ENCODE measurements at regions not wholly inside any gene's neighbourhood (a gene's known extent, or its start where the extent isn't known, plus 50 kb on each side); places are given as distances from the start of the nearest gene placed in this dataset.

GRCh38 chr1:88404582-88404981 is 279.5 kb upstream of the PKN2 start:
- ChIA-PET POLR2A (no interaction called here), CTCF (no interaction called here)
- no peaks in the 10 kb centered on the region for H3K36me3 ChIP-seq (ENCODE audit: control insufficient read depth, insufficient read depth, low read length)
- TF ChIP-seq, protein P1, sequence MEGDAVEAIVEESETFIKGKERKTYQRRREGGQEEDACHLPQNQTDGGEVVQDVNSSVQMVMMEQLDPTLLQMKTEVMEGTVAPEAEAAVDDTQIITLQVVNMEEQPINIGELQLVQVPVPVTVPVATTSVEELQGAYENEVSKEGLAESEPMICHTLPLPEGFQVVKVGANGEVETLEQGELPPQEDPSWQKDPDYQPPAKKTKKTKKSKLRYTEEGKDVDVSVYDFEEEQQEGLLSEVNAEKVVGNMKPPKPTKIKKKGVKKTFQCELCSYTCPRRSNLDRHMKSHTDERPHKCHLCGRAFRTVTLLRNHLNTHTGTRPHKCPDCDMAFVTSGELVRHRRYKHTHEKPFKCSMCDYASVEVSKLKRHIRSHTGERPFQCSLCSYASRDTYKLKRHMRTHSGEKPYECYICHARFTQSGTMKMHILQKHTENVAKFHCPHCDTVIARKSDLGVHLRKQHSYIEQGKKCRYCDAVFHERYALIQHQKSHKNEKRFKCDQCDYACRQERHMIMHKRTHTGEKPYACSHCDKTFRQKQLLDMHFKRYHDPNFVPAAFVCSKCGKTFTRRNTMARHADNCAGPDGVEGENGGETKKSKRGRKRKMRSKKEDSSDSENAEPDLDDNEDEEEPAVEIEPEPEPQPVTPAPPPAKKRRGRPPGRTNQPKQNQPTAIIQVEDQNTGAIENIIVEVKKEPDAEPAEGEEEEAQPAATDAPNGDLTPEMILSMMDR (IDR thresholded peaks at IDR 0.05; ENCODE audit: insufficient read depth, low read depth, low read length): no peak
- no peak for DNase-seq (ENCODE audit: low read depth)
- no peaks in the 10 kb centered on the region for H3K27me3 ChIP-seq (ENCODE audit: control insufficient read depth, insufficient read depth, low read length)
- no peak overlapping the region for H3K4me3 ChIP-seq (ENCODE audit: low read depth, low read length)

- ChIA-PET CTCF (no interaction called here), POLR2A (no interaction called here)
- Histone ChIP-seq H3K27me3 (ENCODE audit: control insufficient read depth, insufficient read depth, low read length) (no peaks in the 10 kb centered on the region), H3K4me3 (ENCODE audit: low read depth, low read length) (no peak overlapping the region), H3K36me3 (ENCODE audit: control insufficient read depth, insufficient read depth, low read length) (no peaks in the 10 kb centered on the region)
- no peak for DNase-seq (ENCODE audit: low read depth)
- TF ChIP-seq, protein P1 (IDR thresholded peaks at IDR 0.05; ENCODE audit: insufficient read depth, low read depth, low read length): no peak
Observed at GRCh38 chr1:88407248-88407647, 276.8 kb upstream of the PKN2 start.

- ChIA-PET POLR2A (no interaction called here), CTCF (interaction anchor here (0.6 kb wide), 1 partner anchor 9 kb away, joined by 3 read pairs; no protein-coding TSS in a partner anchor)
- TF ChIP-seq, protein P1 (IDR thresholded peaks at IDR 0.05; ENCODE audit: insufficient read depth, low read depth, low read length): no peak
- H3K27me3 ChIP-seq (ENCODE audit: control insufficient read depth, insufficient read depth, low read length): no peaks in the 10 kb centered on the region
- H3K4me3 ChIP-seq (ENCODE audit: low read depth, low read length): no peak overlapping the region
- DNase-seq (ENCODE audit: low read depth): no peak
- no peaks in the 10 kb centered on the region for H3K36me3 ChIP-seq (ENCODE audit: control insufficient read depth, insufficient read depth, low read length)
Observed at GRCh38 chr1:88421997-88422396, 262.1 kb upstream of the PKN2 start.

DNA sequence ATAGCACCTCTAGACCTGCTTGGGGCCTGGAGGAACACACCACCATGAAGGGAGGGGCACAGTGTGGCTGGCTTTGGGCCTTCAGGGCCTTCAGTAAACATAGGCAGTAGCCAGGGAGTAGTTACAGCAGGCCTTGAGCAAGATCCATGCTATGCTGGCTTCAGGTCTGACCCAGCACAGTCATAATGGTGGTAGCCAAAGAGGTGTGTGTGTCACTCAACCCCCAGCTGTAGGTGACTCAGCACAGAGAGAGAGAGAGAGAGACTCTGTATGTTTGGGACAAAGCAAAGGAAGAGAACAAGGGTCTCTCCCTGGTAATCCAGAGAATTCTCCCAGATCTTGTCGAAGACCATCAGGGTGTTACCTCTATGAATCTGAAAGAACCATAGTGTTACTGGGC is 250.5 kb upstream of the PKN2 start:
- POLR2A ChIA-PET: no interaction called here

GRCh38 chr1:88434836-88435235 is 249.2 kb upstream of the PKN2 start:
- ChIA-PET CTCF (no interaction called here), POLR2A (no interaction called here)
- no peak for DNase-seq (ENCODE audit: low read depth)
- no peak overlapping the region for H3K4me3 ChIP-seq (ENCODE audit: low read depth, low read length)
- H3K27me3 ChIP-seq (ENCODE audit: control insufficient read depth, insufficient read depth, low read length): no peaks in the 10 kb centered on the region
- no peaks in the 10 kb centered on the region for H3K36me3 ChIP-seq (ENCODE audit: control insufficient read depth, insufficient read depth, low read length)
- TF ChIP-seq, protein P1 (IDR thresholded peaks at IDR 0.05; ENCODE audit: insufficient read depth, low read depth, low read length): no peak

More for the DNA sequence above, 250.5 kb upstream of the PKN2 start:
- DNase-seq (ENCODE audit: low read depth): no peak
- no peak overlapping the region for H3K4me3 ChIP-seq (ENCODE audit: low read depth, low read length)
- H3K36me3 ChIP-seq (ENCODE audit: control insufficient read depth, insufficient read depth, low read length): no peaks in the 10 kb centered on the region
- CTCF ChIA-PET: no interaction called here
- TF ChIP-seq, protein P1 (IDR thresholded peaks at IDR 0.05; ENCODE audit: insufficient read depth, low read depth, low read length): no peak
- no peaks in the 10 kb centered on the region for H3K27me3 ChIP-seq (ENCODE audit: control insufficient read depth, insufficient read depth, low read length)
